HepG2 (cell line): ENCODE measurements at regions not wholly inside any gene's neighbourhood (a gene's known extent, or its start where the extent isn't known, plus 50 kb on each side); places are given as distances from the start of the nearest gene placed in this dataset.

Experiments
- ATAC-seq: fragments of 200-7000 bp; cut with Tn5 transposase; 3 replicates; pipeline ENCODE4 v1.9.1; 2020; ENCODE audit warnings: mild to moderate bottlenecking, moderate library complexity
- BruUV-seq: library from RNA; stranded (reverse); fragments of 400-500 nt; replicated peaks from 2 replicates; lab custom pipeline; 2021; lab: Mats Ljungman, UMichigan
- CTCF ChIA-PET: fragments of 300-600 bp; formaldehyde crosslinking; extraction: SDS; loops from one replicate; lab custom pipeline; 2021; ENCODE audit warnings: low total read pairs, inconsistent platforms, low intra/inter-chr PET ratio; lab: Yijun Ruan, JAX
- POLR2A ChIA-PET: fragments of 350-600 bp; sonication (Branson Sonifier 250); formaldehyde crosslinking; loops from one replicate; lab custom pipeline; 2020; ENCODE audit warnings: antibody characterized with exemption, inconsistent platforms; lab: Yijun Ruan, JAX
- DNase-seq: peaks from one replicate; pipeline ENCODE4 v3.0.0-alpha.2; 2015; ENCODE audit warnings: low spot score
- FAIRE-seq: peaks from 3 replicates; lab custom pipeline; 2011; peaks lifted over from hg19 to GRCh38; lab: Jason Lieb, UNC
- H2AFZ ChIP-seq: one replicate; pipeline ENCODE4 v1.6.1; 2011; ENCODE audit warnings: low read length, inconsistent platforms
- H3K27ac ChIP-seq: fragments of 300-600 bp; 3 replicates; pipeline ENCODE4 v1.8.0; 2011; ENCODE audit warnings: mixed run types, mild to moderate bottlenecking, mixed read lengths, low read length, inconsistent platforms; ENCODE audit not compliant: insufficient read depth; ENCODE audit errors: extremely low read length
- H3K27me3 ChIP-seq, 2 experiments: fragments of 200-600 bp in 1 of 2; 2 replicates in 1 of 2; 3 replicates in 1 of 2; pipeline versions ENCODE4 v1.6.0 to v1.8.0; 2011; ENCODE audit warnings: low read length in 2 of 2, mild to moderate bottlenecking in 2 of 2, moderate library complexity in 2 of 2, inconsistent platforms in 1 of 2; ENCODE audit not compliant: insufficient read depth in 2 of 2, control insufficient read depth in 1 of 2
- H3K36me3 ChIP-seq, 2 experiments: fragments of 200-600 bp in 1 of 2; replicated peaks in 1 of 2; 2 replicates in 1 of 2; 3 replicates in 1 of 2; pipeline versions ENCODE4 v1.5.1 to v1.8.0; 2011; ENCODE audit warnings: low read length in 2 of 2, inconsistent platforms in 1 of 2; ENCODE audit not compliant: insufficient read depth in 2 of 2, control insufficient read depth in 1 of 2
- H3K4me1 ChIP-seq: 2 replicates; pipeline ENCODE4 v1.5.1; 2012; ENCODE audit warnings: low read length, inconsistent platforms; ENCODE audit not compliant: insufficient read depth
- H3K4me2 ChIP-seq: 2 replicates; pipeline ENCODE4 v1.6.0; 2011; ENCODE audit warnings: low read depth, low read length, inconsistent platforms
- H3K4me3 ChIP-seq, 3 experiments: fragments of 200-600 bp in 1 of 3; sonication (generic), shearing (Covaris generic) in 1 of 3; replicated peaks in 1 of 3; 2 replicates each; pipeline ENCODE4 v1.5.1; 2011 to 2016; ENCODE audit warnings: low read length in 3 of 3, inconsistent platforms in 2 of 3, low read depth in 2 of 3, mild to moderate bottlenecking in 2 of 3, control low read depth in 1 of 3, mixed read lengths in 1 of 3; ENCODE audit not compliant: insufficient read depth in 1 of 3
- H3K79me2 ChIP-seq: one replicate; pipeline ENCODE4 v1.6.1; 2011; ENCODE audit warnings: low read length, inconsistent platforms; ENCODE audit not compliant: insufficient read depth
- H3K9ac ChIP-seq: 2 replicates; pipeline ENCODE4 v1.6.0; 2011; ENCODE audit warnings: mild to moderate bottlenecking, low read depth, low read length, inconsistent platforms; ENCODE audit not compliant: insufficient read depth
- H3K9me3 ChIP-seq: 2 replicates; pipeline ENCODE4 v1.5.1; 2012; ENCODE audit warnings: mild to moderate bottlenecking, low read length
- H4K20me1 ChIP-seq: 2 replicates; pipeline ENCODE4 v1.6.0; 2011; ENCODE audit warnings: inconsistent platforms, mild to moderate bottlenecking, low read length, moderate library complexity; ENCODE audit not compliant: insufficient read depth
- ARHGAP35 ChIP-seq: sonication (generic); formaldehyde crosslinking; IDR thresholded peaks from 2 replicates; pipeline ENCODE4 v1.9.0; 2022; ENCODE audit warnings: mild to moderate bottlenecking, inconsistent platforms, moderate library complexity, missing genetic modification reagents, borderline replicate concordance
- HNRNPL ChIP-seq: fragments of 200-400 bp; formaldehyde crosslinking; IDR thresholded peaks from 2 replicates; pipeline ENCODE4 v1.6.1; 2017; ENCODE audit warnings: mild to moderate bottlenecking, low read depth, low read length
- KLF11 ChIP-seq: IDR thresholded peaks from 2 replicates; pipeline ENCODE4 v1.6.1; 2016; ENCODE audit warnings: missing compliant biosample characterization
- NFKBIZ ChIP-seq: IDR thresholded peaks from 2 replicates; pipeline ENCODE4 v1.6.1; 2018; ENCODE audit warnings: missing genetic modification reagents, missing compliant biosample characterization
- NR2F1 ChIP-seq, 2 experiments: fragments of 450-650 bp in 1 of 2; formaldehyde crosslinking in 1 of 2; IDR thresholded peaks; 2 replicates each; pipeline versions ENCODE4 v1.5.0 to v1.6.1; 2016 to 2020; ENCODE audit warnings: mild to moderate bottlenecking in 1 of 2, missing compliant biosample characterization in 1 of 2, missing genetic modification reagents in 1 of 2, moderate library complexity in 1 of 2
- SIX4 ChIP-seq: sonication (generic); formaldehyde crosslinking; IDR thresholded peaks from 2 replicates; pipeline ENCODE4 v1.4.0; 2020; ENCODE audit warnings: missing genetic modification reagents
- SRY ChIP-seq: sonication (generic); formaldehyde crosslinking; IDR thresholded peaks from 2 replicates; pipeline ENCODE4 v1.8.0; 2022; ENCODE audit warnings: mild to moderate bottlenecking, missing genetic modification reagents
- YY1 ChIP-seq: IDR thresholded peaks from 2 replicates; pipeline ENCODE4 v1.6.1; 2011; ENCODE audit warnings: low read length, low read depth, moderate library complexity, mild to moderate bottlenecking; ENCODE audit not compliant: insufficient read depth, insufficient replicate concordance
- ZNF350 ChIP-seq: sonication (generic); formaldehyde crosslinking; IDR thresholded peaks from 2 replicates; pipeline ENCODE4 v1.4.0; 2020; ENCODE audit warnings: mild to moderate bottlenecking, low read depth, missing genetic modification reagents, borderline replicate concordance
- in situ Hi-C: cut with HindIII; loops from 2 replicates; pipeline ENCODE4 v1.10.0; 2017; ENCODE audit warnings: low pct_unique_long_range_greater_than_20kb; ENCODE audit not compliant: extremely low pct_ligation_motif_present
- intact Hi-C: fragments of 100-400 bp; cut with micrococcal nuclease; formaldehyde crosslinking; loops from one replicate; pipeline ENCODE4 v1.10.0; 2022; ENCODE audit not compliant: unreplicated experiment
- TF ChIP-seq, protein P1 (sequence below): sonication (generic); formaldehyde crosslinking; IDR thresholded peaks from 2 replicates; pipeline ENCODE4 v1.8.0; 2022; ENCODE audit warnings: mild to moderate bottlenecking, missing genetic modification reagents, moderate library complexity
- TF ChIP-seq, protein P2 (sequence below): sonication (generic); formaldehyde crosslinking; IDR thresholded peaks from 2 replicates; pipeline ENCODE4 v1.4.0; 2020; ENCODE audit warnings: missing genetic modification reagents
- TF ChIP-seq, protein P3 (sequence below): sonication (generic); formaldehyde crosslinking; IDR thresholded peaks from 2 replicates; pipeline ENCODE4 v1.9.0; 2021; ENCODE audit warnings: missing genetic modification reagents, borderline replicate concordance

DNA sequence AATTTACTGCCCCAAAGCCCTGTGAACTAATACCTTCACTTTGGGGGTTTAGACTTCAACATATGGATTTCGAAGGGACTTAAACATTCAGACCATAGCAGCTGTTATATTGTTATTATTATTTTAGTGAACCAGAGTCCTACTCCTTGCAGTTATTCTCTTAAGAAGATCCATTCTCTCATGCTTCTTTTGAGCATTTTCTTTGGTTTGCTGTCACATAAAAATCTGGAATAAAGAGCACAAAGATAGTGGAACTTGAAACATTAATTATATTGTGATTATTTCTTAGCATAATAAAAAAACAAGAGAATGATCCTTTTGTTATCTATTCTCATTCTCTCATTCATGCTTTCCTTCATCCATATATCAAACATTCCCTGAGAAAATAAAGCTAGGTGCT is 166.4 kb upstream of the GBE1 start (continued):
- TF ChIP-seq, protein P1, sequence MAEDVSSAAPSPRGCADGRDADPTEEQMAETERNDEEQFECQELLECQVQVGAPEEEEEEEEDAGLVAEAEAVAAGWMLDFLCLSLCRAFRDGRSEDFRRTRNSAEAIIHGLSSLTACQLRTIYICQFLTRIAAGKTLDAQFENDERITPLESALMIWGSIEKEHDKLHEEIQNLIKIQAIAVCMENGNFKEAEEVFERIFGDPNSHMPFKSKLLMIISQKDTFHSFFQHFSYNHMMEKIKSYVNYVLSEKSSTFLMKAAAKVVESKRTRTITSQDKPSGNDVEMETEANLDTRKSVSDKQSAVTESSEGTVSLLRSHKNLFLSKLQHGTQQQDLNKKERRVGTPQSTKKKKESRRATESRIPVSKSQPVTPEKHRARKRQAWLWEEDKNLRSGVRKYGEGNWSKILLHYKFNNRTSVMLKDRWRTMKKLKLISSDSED, result no peak

DNA sequence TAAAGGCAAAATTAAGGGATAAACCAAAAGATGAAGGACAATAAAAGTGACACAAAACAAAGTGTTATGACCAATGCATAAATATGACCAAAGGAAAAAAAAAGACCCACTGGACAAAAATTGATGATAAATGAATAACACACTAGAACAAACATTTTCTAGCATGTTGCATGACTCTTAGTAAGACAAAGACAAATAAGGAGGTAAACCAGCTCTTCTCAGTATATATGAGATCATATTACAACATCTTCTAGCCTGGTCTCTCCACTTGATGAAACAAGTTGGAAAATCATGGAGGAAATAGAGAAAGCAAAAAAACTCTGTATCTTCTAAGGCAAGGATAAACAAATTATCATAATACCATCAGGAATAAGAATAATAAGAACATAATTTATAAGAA is 163.9 kb upstream of the GBE1 start:
- ATAC-seq, result no peak
- H3K27me3 ChIP-seq, result no peaks in the 10 kb centered on the region

More for the DNA sequence above, 163.9 kb upstream of the GBE1 start:
- Histone ChIP-seq H3K4me2 (no peak overlapping the region), H3K36me3 (no peaks in the 10 kb centered on the region), H4K20me1 (no peaks in the 10 kb centered on the region), H2AFZ (no peak overlapping the region), H3K4me1 (no peaks in the 10 kb centered on the region), H3K4me3 (no peak overlapping the region), H3K27ac (no peak overlapping the region), H3K79me2 (no peaks in the 10 kb centered on the region), H3K9ac (no peak overlapping the region), H3K9me3 (no peaks in the 10 kb centered on the region)
- FAIRE-seq (no peak), DNase-seq (no peak)
- POLR2A ChIA-PET, result no interaction called here
- intact Hi-C loops, result no loop called here
- in situ Hi-C loops, result no loop called here
- CTCF ChIA-PET, result no interaction called here
- BruUV-seq, result no TSS peak
- TF ChIP-seq SRY (no peak), NFKBIZ (no peak), ARHGAP35 (CRISPR knock-in tag) (no peak), ZNF350 (CRISPR knock-in tag) (no peak), KLF11 (no peak), YY1 (no peak), HNRNPL (no peak), NR2F1 (CRISPR knock-in tag; IDR thresholded peaks at IDR 0.05) (no peak), SIX4 (no peak)
- TF ChIP-seq, protein P2, sequence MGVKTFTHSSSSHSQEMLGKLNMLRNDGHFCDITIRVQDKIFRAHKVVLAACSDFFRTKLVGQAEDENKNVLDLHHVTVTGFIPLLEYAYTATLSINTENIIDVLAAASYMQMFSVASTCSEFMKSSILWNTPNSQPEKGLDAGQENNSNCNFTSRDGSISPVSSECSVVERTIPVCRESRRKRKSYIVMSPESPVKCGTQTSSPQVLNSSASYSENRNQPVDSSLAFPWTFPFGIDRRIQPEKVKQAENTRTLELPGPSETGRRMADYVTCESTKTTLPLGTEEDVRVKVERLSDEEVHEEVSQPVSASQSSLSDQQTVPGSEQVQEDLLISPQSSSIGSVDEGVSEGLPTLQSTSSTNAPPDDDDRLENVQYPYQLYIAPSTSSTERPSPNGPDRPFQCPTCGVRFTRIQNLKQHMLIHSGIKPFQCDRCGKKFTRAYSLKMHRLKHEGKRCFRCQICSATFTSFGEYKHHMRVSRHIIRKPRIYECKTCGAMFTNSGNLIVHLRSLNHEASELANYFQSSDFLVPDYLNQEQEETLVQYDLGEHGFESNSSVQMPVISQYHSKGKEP (CRISPR knock-in tag), result no peak
- TF ChIP-seq, protein P3, sequence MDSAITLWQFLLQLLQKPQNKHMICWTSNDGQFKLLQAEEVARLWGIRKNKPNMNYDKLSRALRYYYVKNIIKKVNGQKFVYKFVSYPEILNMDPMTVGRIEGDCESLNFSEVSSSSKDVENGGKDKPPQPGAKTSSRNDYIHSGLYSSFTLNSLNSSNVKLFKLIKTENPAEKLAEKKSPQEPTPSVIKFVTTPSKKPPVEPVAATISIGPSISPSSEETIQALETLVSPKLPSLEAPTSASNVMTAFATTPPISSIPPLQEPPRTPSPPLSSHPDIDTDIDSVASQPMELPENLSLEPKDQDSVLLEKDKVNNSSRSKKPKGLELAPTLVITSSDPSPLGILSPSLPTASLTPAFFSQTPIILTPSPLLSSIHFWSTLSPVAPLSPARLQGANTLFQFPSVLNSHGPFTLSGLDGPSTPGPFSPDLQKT (CRISPR knock-in tag), result no peak
